Suprapubic skin (tissue), 4 donors: ENCODE measurements at regions not wholly inside any gene's neighbourhood (a gene's known extent, or its start where the extent isn't known, plus 50 kb on each side); places are given as distances from the start of the nearest gene placed in this dataset.

Experiments
- CTCF ChIP-seq, 2 donors: fragments of 200-600 bp in 1 of 2; fragments of 450-650 bp in 1 of 2; sonication (generic) in 1 of 2; IDR thresholded peaks; one replicate each; pipeline ENCODE4 v1.5.1; 2016 to 2019; ENCODE audit warnings: antibody characterized with exemption in 2 of 2, mild to moderate bottlenecking in 1 of 2, moderate library complexity in 1 of 2
- POLR2A ChIP-seq, 2 donors: fragments of 450-650 bp; IDR thresholded peaks; one replicate each; pipeline ENCODE4 v1.6.1; 2017; ENCODE audit warnings: antibody characterized with exemption in 2 of 2, mild to moderate bottlenecking in 2 of 2, moderate library complexity in 2 of 2
- POLR2AphosphoS5 ChIP-seq, 3 donors: sonication (generic); formaldehyde crosslinking; IDR thresholded peaks; one replicate each; pipeline ENCODE4 v1.6.1; 2017; ENCODE audit warnings: antibody characterized with exemption in 3 of 3

- TF ChIP-seq CTCF (IDR thresholded peaks at IDR 0.05) = no peak
- TF ChIP-seq POLR2A (IDR thresholded peaks at IDR 0.05) = no peak
- TF ChIP-seq POLR2AphosphoS5 (IDR thresholded peaks at IDR 0.05) = no peak
Observed at GRCh38 chr1:188365874-188366273, 1537.1 kb downstream of the PLA2G4A start.
